Endothelial cell of umbilical vein (primary cell): ENCODE measurements at regions not wholly inside any gene's neighbourhood (a gene's known extent, or its start where the extent isn't known, plus 50 kb on each side); places are given as distances from the start of the nearest gene placed in this dataset.

Experiments
- BruUV-seq: library from RNA; stranded (reverse); fragments of 400-500 nt; replicated peaks from 2 replicates; lab custom pipeline; 2021; lab: Mats Ljungman, UMichigan
- CTCF ChIA-PET: fragments of 300-600, 350-600 bp; sonication (Branson Sonifier 250); formaldehyde crosslinking; loops from one replicate; lab custom pipeline; 2021; ENCODE audit warnings: antibody characterized with exemption, inconsistent platforms; lab: Charles Lee
- POLR2A ChIA-PET: fragments of 300-600, 350-600 bp; sonication (Branson Sonifier 250); formaldehyde crosslinking; loops from one replicate; lab custom pipeline; 2021; ENCODE audit warnings: antibody characterized with exemption, inconsistent platforms; lab: Charles Lee
- DNase-seq: peaks from one replicate; pipeline ENCODE4 v3.0.0-alpha.2; 2011; ENCODE audit warnings: low read depth, low spot score
- FAIRE-seq: peaks from 2 replicates; lab custom pipeline; 2011; peaks lifted over from hg19 to GRCh38; lab: Jason Lieb, UNC
- H2AFZ ChIP-seq: 2 replicates; pipeline ENCODE4 v1.6.0; 2012; ENCODE audit warnings: low read depth, low read length, control low read depth, inconsistent platforms
- H3K27ac ChIP-seq: 2 replicates; pipeline ENCODE4 v1.5.1; 2011; ENCODE audit warnings: low read depth, mild to moderate bottlenecking, control low read depth, low read length, moderate library complexity; ENCODE audit not compliant: insufficient read depth
- H3K27me3 ChIP-seq, 2 experiments: 2 replicates each; pipeline versions ENCODE4 v1.6.0 to v1.6.1; 2011; ENCODE audit warnings: low read length in 2 of 2, mixed read lengths in 1 of 2; ENCODE audit not compliant: control insufficient read depth in 2 of 2, insufficient read depth in 2 of 2
- H3K36me3 ChIP-seq, 2 experiments: 2 replicates in 1 of 2; 3 replicates in 1 of 2; pipeline ENCODE4 v1.5.1; 2011; ENCODE audit warnings: low read length in 2 of 2, mild to moderate bottlenecking in 1 of 2, moderate library complexity in 1 of 2; ENCODE audit not compliant: control insufficient read depth in 2 of 2, insufficient read depth in 2 of 2; ENCODE audit errors: extremely low read depth in 1 of 2
- H3K4me1 ChIP-seq: 3 replicates; pipeline ENCODE4 v1.5.1; 2011; ENCODE audit warnings: mild to moderate bottlenecking, low read length; ENCODE audit not compliant: control insufficient read depth, insufficient read depth; ENCODE audit errors: extremely low read depth
- H3K4me2 ChIP-seq: 2 replicates; pipeline ENCODE4 v1.6.1; 2011; ENCODE audit warnings: low read length, control low read depth, mixed read lengths; ENCODE audit not compliant: insufficient read depth
- H3K4me3 ChIP-seq, 3 experiments: fragments of 200-600 bp in 1 of 3; sonication (generic), shearing (Covaris generic) in 1 of 3; replicated peaks in 1 of 3; 2 replicates each; pipeline ENCODE4 v1.5.1; 2011 to 2016; ENCODE audit warnings: control low read depth in 3 of 3, low read length in 3 of 3, mild to moderate bottlenecking in 2 of 3, inconsistent platforms in 1 of 3, low read depth in 1 of 3, moderate library complexity in 1 of 3; ENCODE audit not compliant: insufficient read depth in 1 of 3
- H3K79me2 ChIP-seq: 2 replicates; pipeline ENCODE4 v1.6.0; 2012; ENCODE audit warnings: low read length, inconsistent platforms; ENCODE audit not compliant: control insufficient read depth, insufficient read depth
- H3K9ac ChIP-seq: replicated peaks from 2 replicates; pipeline ENCODE3; 2011; ENCODE audit warnings: low read length, control low read depth; ENCODE audit not compliant: insufficient read depth; ENCODE audit errors: extremely low read depth
- H3K9me1 ChIP-seq: replicated peaks from 3 replicates; pipeline ENCODE4 v1.6.0; 2011; ENCODE audit warnings: mild to moderate bottlenecking, low read length; ENCODE audit not compliant: control insufficient read depth, insufficient read depth; ENCODE audit errors: extremely low read depth
- H3K9me3 ChIP-seq: replicated peaks from 2 replicates; pipeline ENCODE4 v1.5.1; 2012; ENCODE audit warnings: low read length, inconsistent platforms; ENCODE audit not compliant: control insufficient read depth, insufficient read depth
- H4K20me1 ChIP-seq: replicated peaks from 2 replicates; pipeline ENCODE3; 2011; ENCODE audit warnings: mild to moderate bottlenecking, low read length; ENCODE audit not compliant: control insufficient read depth, insufficient read depth; ENCODE audit errors: extremely low read depth
- EZH2 ChIP-seq: IDR thresholded peaks from 2 replicates; pipeline ENCODE4 v1.6.1; 2012; ENCODE audit warnings: borderline replicate concordance, low read depth, mild to moderate bottlenecking, moderate library complexity, low read length, inconsistent platforms; ENCODE audit not compliant: severe bottlenecking
- FOS ChIP-seq: IDR thresholded peaks from 2 replicates; pipeline ENCODE4 v1.6.1; 2011; ENCODE audit warnings: mild to moderate bottlenecking, low read length, moderate library complexity, borderline replicate concordance; ENCODE audit not compliant: insufficient read depth
- GATA2 ChIP-seq: IDR thresholded peaks from 2 replicates; pipeline ENCODE4 v1.7.0; 2011; ENCODE audit warnings: low read depth, mild to moderate bottlenecking, moderate library complexity, mixed read lengths, low read length; ENCODE audit not compliant: insufficient read length, insufficient read depth
- JUN ChIP-seq: IDR thresholded peaks from 2 replicates; pipeline ENCODE4 v1.6.1; 2011; ENCODE audit warnings: borderline replicate concordance, low read depth; ENCODE audit not compliant: insufficient read length, insufficient read depth
- MYC ChIP-seq: IDR thresholded peaks from one replicate; pipeline ENCODE4 v1.6.1; 2011; ENCODE audit warnings: mild to moderate bottlenecking, low read depth, low read length
- POLR2A ChIP-seq: IDR thresholded peaks from 2 replicates; pipeline ENCODE4 v1.6.1; 2012; ENCODE audit warnings: low read depth, mild to moderate bottlenecking, control low read depth, low read length
- POLR2AphosphoS5 ChIP-seq: IDR thresholded peaks from 2 replicates; pipeline ENCODE4 v1.6.1; 2012; ENCODE audit warnings: low read depth, mild to moderate bottlenecking, control low read depth, low read length, moderate library complexity; ENCODE audit not compliant: insufficient read depth
- dilution Hi-C: fragments of 300-500 bp; cut with MboI; formaldehyde crosslinking; loops from one replicate; pipeline ENCODE4 v1.15.0; 2019; ENCODE audit warnings: low sequenced_read_pairs; ENCODE audit not compliant: extremely low pct_ligation_motif_present
- intact Hi-C: fragments of 100-400 bp; cut with micrococcal nuclease; formaldehyde crosslinking; loops from one replicate; pipeline ENCODE4 v1.10.0; 2022
- TF ChIP-seq, protein P1 (sequence below): IDR thresholded peaks from 2 replicates; pipeline ENCODE4 v1.6.1; 2011; ENCODE audit not compliant: insufficient read depth, insufficient read length
- TF ChIP-seq, protein P2 (sequence below), 2 donors: IDR thresholded peaks; 1 replicate in 1 of 2; 2 replicates in 1 of 2; pipeline ENCODE4 v1.5.1; 2011; ENCODE audit warnings: low read length in 2 of 2, mild to moderate bottlenecking in 2 of 2, moderate library complexity in 2 of 2, control low read depth in 1 of 2, inconsistent platforms in 1 of 2, low read depth in 1 of 2; ENCODE audit not compliant: insufficient read depth in 1 of 2; ENCODE audit errors: extremely low read depth in 1 of 2

DNA sequence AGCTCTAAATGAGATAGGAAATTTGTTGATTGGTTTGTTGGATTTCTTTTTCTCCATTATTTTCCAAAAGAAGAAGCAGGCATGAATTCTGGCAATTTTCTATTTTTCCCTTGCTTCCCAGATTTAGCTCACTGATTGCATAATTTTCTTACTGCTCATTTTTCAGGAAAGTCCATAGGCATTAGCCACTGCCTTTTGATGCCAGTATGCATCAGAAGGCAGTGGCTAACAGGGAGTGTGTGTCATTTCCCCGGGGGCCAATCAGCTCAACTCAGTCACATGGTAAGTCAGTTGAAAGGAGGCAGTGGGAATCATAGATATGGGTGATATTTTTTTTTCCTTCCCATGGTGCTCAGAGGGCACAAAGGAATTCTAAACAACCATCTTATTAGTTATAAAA is 156.7 kb downstream of the TRIML1 start:
- H3K36me3 ChIP-seq = no peaks in the 10 kb centered on the region
- peaks cover 2% of the 10 kb centered on the region for H3K9me3 ChIP-seq
- no peak overlapping the region for H3K4me3 ChIP-seq
- H4K20me1 ChIP-seq = no peaks in the 10 kb centered on the region
- intact Hi-C loops = no loop called here
- dilution Hi-C loops = no loop called here
- no peak overlapping the region for H3K9ac ChIP-seq
- H3K27me3 ChIP-seq = no peaks in the 10 kb centered on the region
- no peaks in the 10 kb centered on the region for H3K9me1 ChIP-seq
- H3K27ac ChIP-seq = no peak overlapping the region
- DNase-seq (no peak), FAIRE-seq (no peak)
- no peak overlapping the region for H2AFZ ChIP-seq
- ChIA-PET CTCF (no interaction called here), POLR2A (no interaction called here)
- H3K4me1 ChIP-seq = no peaks in the 10 kb centered on the region
- TF ChIP-seq, protein P1, sequence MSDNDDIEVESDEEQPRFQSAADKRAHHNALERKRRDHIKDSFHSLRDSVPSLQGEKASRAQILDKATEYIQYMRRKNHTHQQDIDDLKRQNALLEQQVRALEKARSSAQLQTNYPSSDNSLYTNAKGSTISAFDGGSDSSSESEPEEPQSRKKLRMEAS = no peak
- no peak for TF ChIP-seq MYC
- TF ChIP-seq, protein P2, sequence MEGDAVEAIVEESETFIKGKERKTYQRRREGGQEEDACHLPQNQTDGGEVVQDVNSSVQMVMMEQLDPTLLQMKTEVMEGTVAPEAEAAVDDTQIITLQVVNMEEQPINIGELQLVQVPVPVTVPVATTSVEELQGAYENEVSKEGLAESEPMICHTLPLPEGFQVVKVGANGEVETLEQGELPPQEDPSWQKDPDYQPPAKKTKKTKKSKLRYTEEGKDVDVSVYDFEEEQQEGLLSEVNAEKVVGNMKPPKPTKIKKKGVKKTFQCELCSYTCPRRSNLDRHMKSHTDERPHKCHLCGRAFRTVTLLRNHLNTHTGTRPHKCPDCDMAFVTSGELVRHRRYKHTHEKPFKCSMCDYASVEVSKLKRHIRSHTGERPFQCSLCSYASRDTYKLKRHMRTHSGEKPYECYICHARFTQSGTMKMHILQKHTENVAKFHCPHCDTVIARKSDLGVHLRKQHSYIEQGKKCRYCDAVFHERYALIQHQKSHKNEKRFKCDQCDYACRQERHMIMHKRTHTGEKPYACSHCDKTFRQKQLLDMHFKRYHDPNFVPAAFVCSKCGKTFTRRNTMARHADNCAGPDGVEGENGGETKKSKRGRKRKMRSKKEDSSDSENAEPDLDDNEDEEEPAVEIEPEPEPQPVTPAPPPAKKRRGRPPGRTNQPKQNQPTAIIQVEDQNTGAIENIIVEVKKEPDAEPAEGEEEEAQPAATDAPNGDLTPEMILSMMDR (IDR thresholded peaks at IDR 0.05; ENCODE audit: extremely low read depth in 1 of 2, insufficient read depth in 1 of 2, low read depth in 1 of 2, low read length in 2 of 2) = no peak
- no peak for TF ChIP-seq FOS
- TF ChIP-seq EZH2 = no peak
- TF ChIP-seq POLR2A = no peak
- no peak for TF ChIP-seq JUN
- no peak for TF ChIP-seq POLR2AphosphoS5
- TF ChIP-seq GATA2 = no peak
- no TSS peak for BruUV-seq
- H3K4me2 ChIP-seq = no peak overlapping the region
- H3K79me2 ChIP-seq = no peaks in the 10 kb centered on the region
